GM19023 (cell line): ENCODE measurements at regions not wholly inside any gene's neighbourhood (a gene's known extent, or its start where the extent isn't known, plus 50 kb on each side); places are given as distances from the start of the nearest gene placed in this dataset.

ENCODE experiments used
- ATAC-seq: cut with Tn5 transposase; IDR thresholded peaks from one replicate; pipeline ENCODE4 v1.9.1; 2021; ENCODE audit warnings: mild to moderate bottlenecking, moderate library complexity; ENCODE audit not compliant: unreplicated experiment

DNA sequence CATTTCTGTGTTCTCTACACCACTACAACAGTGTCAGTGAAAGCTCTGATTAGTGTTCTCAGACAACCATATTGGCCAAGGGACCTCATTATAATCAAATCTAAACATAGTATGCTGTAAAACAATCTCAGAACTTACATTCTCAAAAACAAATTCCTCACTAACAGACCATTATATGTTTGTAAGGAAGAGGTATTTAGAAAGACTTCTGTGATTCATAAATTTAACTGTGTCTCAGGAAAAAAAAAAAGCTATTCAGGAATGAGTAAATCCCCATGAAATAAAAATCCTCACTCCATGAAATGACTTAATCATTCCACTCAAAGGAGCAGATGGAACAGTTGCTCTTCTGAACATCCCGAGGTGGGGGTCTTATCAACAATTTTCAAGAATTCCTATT lies 413.0 kb downstream of the CDH2 start:
- ATAC-seq: no peak

DNA sequence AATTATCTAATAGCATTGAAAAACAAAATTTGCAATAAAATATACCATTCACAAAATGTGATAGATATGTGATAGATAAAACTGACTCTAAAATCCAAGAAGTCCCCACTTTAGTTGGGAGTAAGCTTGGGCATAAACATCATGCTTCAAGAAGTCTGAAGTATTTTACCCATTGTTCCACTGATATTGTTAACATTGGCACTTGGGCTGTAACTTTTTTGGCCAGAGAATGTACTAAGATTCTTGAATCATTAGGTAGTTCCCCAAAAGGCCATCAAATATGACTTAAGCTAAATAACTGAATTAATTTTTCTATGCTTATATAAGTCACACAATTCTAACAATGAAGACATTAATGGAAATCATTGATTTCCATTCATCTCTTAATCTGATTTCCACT lies 413.6 kb downstream of the CDH2 start:
- ATAC-seq: no peak

DNA sequence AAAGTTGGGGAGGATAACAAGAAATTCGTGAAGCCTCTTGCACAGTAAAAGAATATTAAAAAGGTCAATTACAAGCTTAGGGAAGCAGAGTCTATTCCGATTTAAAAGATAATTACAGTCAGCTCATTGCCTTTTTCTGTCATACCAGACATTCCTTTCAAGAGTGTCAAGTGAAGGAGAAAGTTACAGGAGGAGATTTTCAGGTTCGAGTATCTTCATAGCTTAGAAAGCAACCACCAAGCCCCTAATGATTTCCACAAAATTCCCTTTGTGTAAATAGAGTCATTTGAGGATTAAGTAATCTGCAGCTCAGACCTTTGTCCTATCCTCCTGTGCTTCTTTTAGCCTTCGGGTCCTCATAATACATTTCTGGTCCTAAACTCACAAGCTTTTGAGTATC lies 414.9 kb downstream of the CDH2 start:
- no peak for ATAC-seq

GRCh38 chr18:27752944-27753343 lies 424.0 kb downstream of the CDH2 start:
- ATAC-seq: no peak

- no peak for ATAC-seq
Observed at GRCh38 chr18:27750923-27751322, 426.0 kb downstream of the CDH2 start.

- ATAC-seq: no peak
Observed at GRCh38 chr18:27750014-27750413, 426.9 kb downstream of the CDH2 start.

GRCh38 chr18:27749194-27749593 lies 427.7 kb downstream of the CDH2 start:
- no peak for ATAC-seq

GRCh38 chr18:27746241-27746640 lies 430.7 kb downstream of the CDH2 start:
- ATAC-seq: no peak

DNA sequence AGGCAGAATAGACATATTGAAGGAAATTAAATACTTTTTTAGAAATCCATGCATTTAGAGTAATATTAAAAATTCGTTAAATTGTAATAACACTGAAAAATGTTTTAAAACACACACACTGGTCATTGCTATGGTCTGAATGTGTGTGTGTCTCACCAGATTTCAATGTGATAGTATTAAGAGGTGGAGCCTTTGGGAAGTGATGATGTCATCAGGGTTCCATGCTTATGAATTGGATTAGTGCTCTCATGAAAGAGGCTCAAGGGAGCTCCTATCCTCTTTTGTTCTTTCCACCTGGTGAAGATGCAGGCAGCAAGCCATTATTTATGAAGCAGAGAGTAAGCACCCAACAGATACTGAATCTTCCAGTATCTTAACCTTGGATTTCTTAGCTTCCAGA lies 441.8 kb downstream of the CDH2 start:
- no peak for ATAC-seq

GRCh38 chr18:27731211-27731610 lies 445.7 kb downstream of the CDH2 start:
- no peak for ATAC-seq

GRCh38 chr18:27728659-27729058 lies 448.3 kb downstream of the CDH2 start:
- no peak for ATAC-seq

DNA sequence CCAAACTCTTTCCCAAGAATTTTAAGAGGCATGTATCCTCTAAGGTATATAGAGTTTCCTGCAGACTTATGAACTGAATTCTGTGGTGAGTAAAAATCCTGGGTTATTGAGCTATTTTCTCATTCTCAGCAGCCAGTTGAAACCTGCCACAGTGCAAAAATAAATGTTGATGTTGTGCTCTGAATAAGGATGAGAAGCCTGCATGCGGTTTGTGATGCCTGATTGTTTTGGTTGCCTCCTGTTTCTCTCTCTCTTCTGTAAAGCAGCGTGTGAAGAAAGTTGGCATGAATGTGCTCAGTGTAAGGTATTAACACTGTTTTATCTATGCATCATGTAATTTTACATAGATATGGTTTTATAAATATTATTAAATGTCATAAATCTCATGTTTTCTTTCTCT lies 452.6 kb downstream of the CDH2 start:
- ATAC-seq: no peak

DNA sequence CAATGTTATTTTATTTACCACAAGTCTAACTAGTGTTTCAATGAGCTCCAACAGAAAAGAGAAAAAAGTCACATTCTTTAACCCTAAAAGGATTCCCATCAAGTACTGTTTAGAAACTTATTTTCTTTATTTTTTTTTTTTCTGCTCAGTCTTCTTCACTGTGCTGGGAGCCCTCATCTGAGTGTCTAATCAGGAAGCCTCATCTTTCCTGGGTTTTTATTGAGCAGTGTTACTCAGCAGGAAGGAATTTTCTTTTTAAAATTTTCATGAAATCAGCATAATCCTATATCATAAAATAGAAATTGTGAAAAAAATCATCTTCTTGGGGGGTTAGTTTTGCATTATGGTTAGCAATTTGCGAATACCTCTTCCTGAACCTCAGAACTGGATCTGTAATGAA lies 453.8 kb downstream of the CDH2 start:
- ATAC-seq: no peak

GRCh38 chr18:27719680-27720079 lies 457.2 kb downstream of the CDH2 start:
- no peak for ATAC-seq

- ATAC-seq: no peak
Observed at GRCh38 chr18:27717816-27718215, 459.1 kb downstream of the CDH2 start.

DNA sequence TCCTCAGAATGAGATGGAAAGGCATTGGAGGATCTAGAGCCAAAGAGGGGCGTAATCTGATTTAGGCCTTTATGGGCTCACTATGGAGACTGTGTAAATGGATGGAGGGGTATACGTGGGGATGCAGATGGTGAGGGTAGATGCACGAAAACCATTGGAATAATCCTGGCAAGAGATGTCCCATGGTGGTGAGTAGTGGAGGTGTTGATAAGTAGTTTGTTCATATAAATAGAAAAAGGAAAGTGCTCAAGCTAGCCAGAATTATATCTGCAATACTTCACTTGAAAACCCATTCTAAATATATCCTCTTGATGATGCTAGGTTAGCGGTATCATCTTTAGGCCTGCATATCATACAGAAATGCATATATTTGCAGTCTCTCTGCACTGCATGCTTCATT lies 459.7 kb downstream of the CDH2 start:
- ATAC-seq: no peak

GRCh38 chr18:27715751-27716150 lies 461.2 kb downstream of the CDH2 start:
- ATAC-seq: no peak

DNA sequence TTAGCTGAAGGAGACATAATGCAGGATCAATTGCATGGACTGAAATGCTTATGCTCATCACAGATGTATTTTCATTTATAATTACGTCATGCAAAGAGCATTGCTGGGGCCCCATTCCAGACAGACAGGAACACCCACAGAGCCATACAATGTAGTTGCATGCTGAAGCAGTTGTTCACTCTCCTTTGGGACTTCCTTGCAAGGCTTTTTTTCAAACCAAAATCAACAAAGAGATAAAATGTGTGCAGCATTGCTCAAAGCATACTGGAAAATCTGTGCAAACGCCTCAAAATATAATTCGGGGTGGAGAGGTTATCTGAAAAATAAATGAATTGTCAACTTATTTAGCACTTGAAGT lies 463.2 kb downstream of the CDH2 start:
- no peak for ATAC-seq

DNA sequence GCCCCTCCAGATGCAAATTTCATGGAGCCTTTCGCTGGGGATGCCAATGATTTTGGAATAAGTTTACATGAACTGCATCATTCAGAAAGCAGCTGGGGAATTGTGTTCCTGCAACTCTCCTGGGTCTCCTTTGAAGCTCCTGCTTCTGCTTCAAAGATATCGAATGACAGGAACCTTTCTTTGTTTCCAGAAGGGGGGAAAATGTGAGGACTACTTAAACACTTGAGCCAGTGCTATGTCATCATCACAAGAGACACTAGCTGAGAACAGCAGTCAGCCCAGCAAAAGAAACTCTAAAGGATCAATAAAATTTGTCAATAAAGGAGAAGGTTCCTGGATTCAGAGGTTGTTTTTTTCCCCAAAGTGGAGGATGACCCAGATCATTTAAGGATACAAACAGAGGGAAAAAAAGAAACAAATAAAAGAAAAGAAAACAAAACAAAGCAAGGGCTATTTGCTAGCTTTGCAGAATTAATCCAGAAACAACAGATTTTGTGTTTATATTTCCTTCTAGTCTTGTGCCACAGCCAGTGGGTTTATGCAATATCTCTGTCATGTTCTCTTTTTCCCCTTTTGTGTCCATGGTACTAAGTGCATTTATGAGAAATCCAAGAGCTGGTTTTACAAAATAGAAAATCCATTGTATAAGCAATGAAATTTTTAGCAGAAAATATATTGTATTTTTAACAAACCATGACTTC lies 463.7 kb downstream of the CDH2 start:
- ATAC-seq: no peak

DNA sequence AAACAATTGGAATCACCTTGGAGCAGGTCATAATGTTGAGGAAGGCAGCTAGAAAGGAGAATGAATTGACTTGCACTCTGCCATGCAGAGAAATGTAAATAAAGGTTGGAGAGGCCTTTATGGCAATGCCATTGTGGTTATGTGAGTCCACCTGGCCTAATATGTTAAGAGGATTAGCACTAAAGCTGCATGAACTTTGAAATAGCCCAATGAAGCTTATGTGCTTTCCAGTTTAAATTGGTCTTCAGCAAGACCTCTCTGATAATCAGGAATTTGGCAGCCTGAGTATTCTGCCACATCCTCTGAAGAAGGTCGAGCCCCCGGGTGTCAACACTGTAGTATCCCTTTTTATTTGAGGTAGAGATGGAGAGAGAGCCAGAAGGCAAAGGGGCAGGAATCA lies 464.9 kb downstream of the CDH2 start:
- ATAC-seq: no peak

DNA sequence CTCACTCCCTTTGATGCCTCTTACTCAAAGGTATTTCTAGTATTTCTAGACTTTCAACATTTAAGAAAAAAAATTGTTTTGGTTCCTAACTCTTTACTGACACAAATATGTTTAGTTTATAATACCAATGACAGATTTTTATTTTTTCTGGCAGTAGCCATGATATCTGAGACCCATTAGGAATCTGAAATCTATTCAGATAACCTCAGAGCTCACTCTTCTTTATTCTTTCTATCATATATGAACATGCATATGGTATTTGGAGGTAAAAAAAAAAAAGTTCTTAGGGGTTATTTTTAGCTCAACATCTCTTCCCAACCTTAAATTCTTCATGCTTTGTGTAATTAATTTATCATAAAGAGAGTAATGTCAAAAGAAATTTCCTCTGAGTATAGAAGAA lies 465.5 kb downstream of the CDH2 start:
- no peak for ATAC-seq

GRCh38 chr18:27709344-27709743 lies 467.6 kb downstream of the CDH2 start:
- ATAC-seq: no peak

DNA sequence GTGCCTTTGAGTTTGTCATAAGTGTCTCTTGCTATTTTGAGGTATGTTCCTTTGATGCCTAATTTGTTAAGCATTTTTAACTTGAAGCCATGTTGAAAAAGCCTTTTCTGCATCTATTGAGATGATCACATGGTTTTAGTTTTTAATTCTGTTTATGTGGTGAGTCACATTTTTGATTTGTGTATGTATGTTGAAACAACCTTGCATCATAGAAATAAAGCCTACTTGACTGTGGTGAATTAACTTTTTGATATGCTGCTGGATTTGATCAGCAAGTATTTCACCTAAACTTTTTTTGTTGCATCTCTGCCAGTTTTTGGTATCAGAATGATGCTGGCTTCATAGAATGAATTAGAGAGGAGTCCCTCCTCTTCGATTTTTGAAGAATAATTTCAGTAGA lies 469.7 kb downstream of the CDH2 start:
- ATAC-seq: no peak
